SHP77 treated with DMSO at 0.1 percent for 48 hours (cell line): ENCODE measurements at regions not wholly inside any gene's neighbourhood (a gene's known extent, or its start where the extent isn't known, plus 50 kb on each side); places are given as distances from the start of the nearest gene placed in this dataset.
"Not testable (repeated sequence)": the region's sequence is repeated elsewhere in the genome, so short reads cannot be mapped to it uniquely, and the experiment has no call there.

Experiments
- DNase-seq: peaks from one replicate; lab custom pipeline; 2025; lab: John Stamatoyannopoulos, UW

GRCh38 chr14:27799066-27800028 is 967.2 kb upstream of the FOXG1 start:
- not testable (repeated sequence) for DNase-seq

DNA sequence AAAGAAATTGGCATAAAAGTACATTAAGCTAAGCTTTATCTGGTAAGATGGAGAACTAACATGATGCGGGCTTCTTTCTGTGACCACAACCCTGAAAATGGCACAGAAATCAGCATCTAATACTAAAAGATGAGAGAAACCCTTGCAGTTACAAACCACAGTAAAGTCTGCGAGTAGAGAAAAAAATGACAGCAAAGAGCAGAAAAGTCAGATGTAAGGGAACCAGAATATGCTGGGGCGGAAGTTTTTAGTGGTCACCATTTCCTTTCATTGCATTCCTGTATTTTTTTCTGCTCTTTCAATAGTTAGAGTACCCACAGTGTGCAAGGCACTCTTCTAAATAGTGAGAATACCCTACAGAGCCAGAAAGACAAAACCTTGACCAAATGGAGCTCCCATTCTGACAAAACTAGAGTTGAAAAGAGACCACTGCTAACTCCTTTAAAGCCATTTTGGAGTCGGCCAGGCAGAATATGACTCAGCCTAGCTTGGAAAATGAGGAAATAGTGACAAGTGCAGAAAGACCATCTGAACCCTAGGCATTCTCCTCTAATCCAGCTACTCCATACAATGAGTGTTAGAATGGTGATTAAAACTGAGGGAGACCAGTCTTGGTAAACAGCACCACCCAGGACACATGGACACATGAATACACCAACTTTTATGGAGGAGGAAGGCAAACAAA is 948.7 kb upstream of the FOXG1 start:
- not testable (repeated sequence) for DNase-seq

GRCh38 chr14:27826149-27826548 is 940.4 kb upstream of the FOXG1 start:
- not testable (repeated sequence) for DNase-seq

- not testable (repeated sequence) for DNase-seq
These were observed 934.6 kb upstream of the FOXG1 start for GRCh38 chr14:27831978-27832377.

GRCh38 chr14:27833001-27833400 is 933.6 kb upstream of the FOXG1 start:
- not testable (repeated sequence) for DNase-seq

GRCh38 chr14:27836386-27836785 is 930.2 kb upstream of the FOXG1 start:
- DNase-seq, result no peak

GRCh38 chr14:27845241-27845850 is 921.2 kb upstream of the FOXG1 start:
- no peak for DNase-seq

DNA sequence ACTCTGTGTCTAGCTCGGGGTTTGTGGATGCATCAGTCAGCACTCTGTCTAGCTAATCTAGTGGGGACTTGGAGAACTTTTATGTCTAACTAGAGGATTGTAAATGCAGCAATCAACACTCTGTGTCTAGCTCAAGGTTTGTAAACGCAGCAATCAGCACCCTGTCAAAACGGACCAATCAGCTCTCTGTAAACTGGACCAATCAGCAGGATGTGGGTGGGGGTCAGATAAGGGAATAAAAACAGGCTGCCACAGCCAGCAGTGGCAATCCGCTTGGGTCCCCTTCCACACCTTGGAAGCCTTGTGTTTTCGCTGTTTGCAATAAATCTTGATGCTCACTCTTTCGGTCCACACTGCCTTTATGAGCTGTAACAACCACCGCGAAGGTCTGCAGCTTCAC is 920.7 kb upstream of the FOXG1 start:
- DNase-seq, result no peak

- not testable (repeated sequence) for DNase-seq
These were observed 919.1 kb upstream of the FOXG1 start for GRCh38 chr14:27847480-27847879.

- not testable (repeated sequence) for DNase-seq
These were observed 917.4 kb upstream of the FOXG1 start for GRCh38 chr14:27849193-27849592.

DNA sequence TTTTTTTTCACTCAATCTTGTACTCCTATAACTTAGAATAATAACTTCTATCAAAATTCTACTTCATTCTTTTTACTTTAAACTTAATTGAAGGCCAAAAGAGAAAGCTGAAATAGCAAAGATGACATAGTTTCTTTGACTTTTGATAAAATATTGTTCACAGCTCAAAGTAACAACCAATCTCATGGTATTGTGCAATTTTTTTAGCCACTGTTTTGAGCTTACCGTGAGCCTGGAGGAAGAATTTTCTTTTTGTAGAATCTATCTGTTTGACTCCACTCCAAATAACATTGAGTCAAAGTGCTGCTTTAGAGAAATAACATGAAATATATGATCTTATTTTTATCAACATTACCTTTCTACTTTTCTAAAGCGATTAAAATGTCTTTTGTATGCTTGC is 903.9 kb upstream of the FOXG1 start:
- no peak for DNase-seq

DNA sequence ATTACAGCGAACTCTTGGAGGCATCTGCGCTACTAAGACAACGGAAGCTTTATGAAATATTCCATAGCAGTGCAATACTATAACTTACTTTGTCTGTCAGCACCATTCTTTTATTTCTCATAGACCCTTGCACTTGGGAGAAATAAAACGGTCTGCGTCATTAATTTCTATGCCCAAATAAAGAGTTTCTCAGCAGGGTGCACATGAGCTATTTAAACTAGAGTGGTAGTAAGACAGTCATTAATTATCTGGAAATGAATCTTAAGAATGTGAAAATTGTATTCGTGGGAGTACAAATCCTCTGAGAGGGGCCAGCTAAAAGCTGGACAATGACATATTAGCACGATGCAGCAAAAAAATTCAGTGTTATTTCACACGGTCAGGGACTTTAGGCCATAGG is 903.4 kb upstream of the FOXG1 start:
- no peak for DNase-seq

GRCh38 chr14:27881063-27881462 is 885.5 kb upstream of the FOXG1 start:
- no peak for DNase-seq

- DNase-seq, result no peak
These were observed 884.9 kb upstream of the FOXG1 start for GRCh38 chr14:27881646-27882045.

- no peak for DNase-seq
These were observed 880.3 kb upstream of the FOXG1 start for GRCh38 chr14:27886256-27886655.

DNA sequence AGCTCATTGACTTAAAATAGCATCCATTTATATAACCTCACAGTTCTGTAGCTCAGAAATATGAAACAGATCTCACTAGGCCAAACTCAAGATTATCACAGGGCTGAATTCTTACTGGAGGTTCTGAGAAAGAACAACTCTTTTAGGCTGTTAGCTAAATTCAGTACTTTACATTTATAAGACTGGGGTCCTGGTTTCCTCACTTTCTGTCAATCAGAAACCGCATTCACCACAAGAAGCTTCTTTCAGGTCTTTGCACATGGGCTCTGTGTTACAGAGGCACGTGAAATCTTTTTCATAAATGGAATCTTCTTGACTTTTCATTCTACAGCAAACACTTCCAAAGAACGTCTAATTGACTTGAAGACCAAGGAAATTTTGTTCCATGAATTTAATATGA is 876.3 kb upstream of the FOXG1 start:
- DNase-seq, result no peak

DNA sequence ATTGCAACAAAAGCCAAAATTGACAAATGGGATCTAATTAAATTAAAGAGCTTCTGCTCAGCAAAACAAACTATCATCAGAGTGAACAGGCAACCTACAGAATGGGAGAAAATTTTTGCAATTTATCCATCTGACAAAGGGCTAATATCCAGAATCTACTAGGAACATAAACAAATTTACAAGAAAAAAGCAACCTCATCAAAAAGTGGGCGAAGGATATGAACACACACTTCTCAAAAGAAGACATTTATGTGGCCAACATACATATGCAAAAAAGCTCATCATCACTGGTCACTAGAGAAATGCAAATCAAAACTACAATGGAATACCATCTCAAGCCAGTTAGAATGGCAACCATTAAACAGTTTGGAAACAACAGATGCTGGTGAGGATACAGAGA is 858.1 kb upstream of the FOXG1 start:
- not testable (repeated sequence) for DNase-seq

DNA sequence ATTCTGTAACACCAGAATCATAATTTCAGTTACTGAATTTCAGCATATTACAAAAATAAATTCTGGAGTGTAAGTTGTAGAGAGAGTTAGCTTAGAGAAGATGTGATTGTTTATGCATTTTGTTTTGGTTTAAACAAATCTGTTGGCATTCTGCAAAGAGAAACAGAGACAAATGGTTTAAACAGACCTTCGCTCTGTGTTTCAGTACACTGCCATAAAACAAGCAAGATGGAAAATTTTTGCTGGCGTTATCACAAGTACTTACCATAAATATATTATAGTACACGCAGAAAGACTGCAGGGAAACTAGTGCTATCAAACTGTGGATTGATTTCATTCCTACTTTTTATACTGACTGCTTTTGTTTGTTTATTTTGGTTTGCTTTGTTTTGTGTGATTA is 850.3 kb upstream of the FOXG1 start:
- no peak for DNase-seq

DNA sequence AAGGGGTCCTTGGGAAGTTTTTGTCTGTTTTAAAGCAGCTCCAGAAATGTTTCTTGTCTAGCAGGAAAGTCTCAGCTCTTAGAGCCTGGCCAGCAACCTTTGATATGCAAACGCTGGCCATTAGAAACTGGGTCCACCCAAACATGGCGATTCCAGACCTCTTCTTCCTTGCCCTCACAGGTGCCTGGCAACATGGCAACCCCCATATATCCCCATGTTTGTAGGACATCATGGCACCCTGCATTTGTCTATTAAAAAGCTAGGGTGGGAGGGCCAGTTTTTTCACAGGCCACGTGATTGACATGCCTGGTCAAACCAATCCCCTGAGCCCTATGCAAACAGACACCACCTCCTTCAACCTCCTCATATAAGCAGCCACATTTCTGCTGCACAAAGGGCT is 848.7 kb upstream of the FOXG1 start:
- no peak for DNase-seq

DNA sequence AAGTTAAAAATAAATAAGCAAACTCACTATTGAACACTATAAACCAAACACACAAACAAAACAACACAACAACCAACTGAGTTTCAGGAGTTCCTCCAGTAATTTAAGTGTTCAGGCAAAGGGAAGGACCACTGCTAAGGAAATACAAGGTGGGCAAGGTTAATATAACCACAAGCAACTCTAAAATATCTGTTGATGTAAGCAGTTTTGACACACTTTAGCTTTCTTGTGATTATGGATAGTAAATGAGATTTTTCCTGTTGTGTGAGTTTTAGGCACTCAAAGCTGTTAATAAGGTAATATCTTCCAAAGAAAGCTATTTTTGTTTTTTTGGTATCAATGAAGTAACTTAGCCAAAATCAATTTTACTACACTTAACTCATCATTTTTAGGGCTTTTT is 839.1 kb upstream of the FOXG1 start:
- DNase-seq, result no peak

DNA sequence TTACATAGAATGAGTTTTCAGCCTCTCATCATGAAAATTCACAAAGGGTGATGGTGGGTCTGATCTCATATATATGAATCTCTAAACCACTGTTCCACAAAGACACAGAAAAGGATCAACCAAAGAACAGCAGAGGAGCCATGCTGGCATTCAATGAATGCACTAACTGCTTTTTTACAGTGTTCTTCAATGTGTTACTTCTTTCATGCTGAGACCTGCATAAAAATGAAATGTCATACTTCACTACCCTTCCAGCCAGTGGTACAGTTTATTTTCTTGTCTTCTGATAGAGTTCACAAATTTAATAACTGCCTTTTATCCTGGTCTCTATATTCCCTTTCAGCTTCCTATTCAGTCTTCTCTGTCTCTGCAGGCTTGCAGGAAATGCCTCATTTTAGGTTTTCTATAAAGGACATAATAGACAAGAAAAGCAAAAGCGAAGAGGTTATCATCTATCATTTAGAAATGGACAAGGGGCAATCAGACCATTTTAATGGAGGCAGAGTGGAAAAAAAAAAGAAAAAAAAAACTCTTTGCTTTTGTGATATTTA is 836.7 kb upstream of the FOXG1 start:
- no peak for DNase-seq

DNA sequence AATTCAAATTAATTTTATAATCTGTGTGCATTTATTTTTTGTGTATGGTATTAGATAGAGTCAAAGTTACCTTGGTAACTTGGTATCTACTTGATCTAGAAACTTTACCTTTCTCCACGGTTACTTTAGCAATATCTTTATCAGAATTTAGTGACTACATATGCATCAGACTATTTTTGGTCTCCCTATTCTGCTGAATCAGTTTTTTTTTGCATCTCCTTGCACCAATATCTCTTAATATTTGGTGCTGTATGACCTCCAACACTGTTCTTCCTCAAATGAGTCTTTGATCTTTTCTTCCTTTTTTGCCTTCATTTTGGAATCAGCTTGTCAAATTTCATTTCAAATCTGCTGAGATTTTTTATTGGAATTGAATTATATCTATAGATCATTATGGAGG is 828.2 kb upstream of the FOXG1 start:
- no peak for DNase-seq

- DNase-seq, result no peak
These were observed 821.1 kb upstream of the FOXG1 start for GRCh38 chr14:27945512-27945911.
